Astrocyte (in vitro differentiated cells and primary cell): ENCODE measurements at regions not wholly inside any gene's neighbourhood (a gene's known extent, or its start where the extent isn't known, plus 50 kb on each side); places are given as distances from the start of the nearest gene placed in this dataset.
"Not testable (repeated sequence)": the region's sequence is repeated elsewhere in the genome, so short reads cannot be mapped to it uniquely, and the experiment has no call there.

ENCODE experiments used
- EZH2 ChIP-seq: IDR thresholded peaks from 2 replicates; pipeline ENCODE4 v1.6.1; 2012; ENCODE audit warnings: mild to moderate bottlenecking, low read length, inconsistent platforms; ENCODE audit not compliant: insufficient read depth
- TF ChIP-seq, protein P1 (sequence below): IDR thresholded peaks from 2 replicates; pipeline ENCODE4 v1.5.1; 2011; ENCODE audit warnings: low read depth, mild to moderate bottlenecking, inconsistent platforms, low read length, moderate library complexity; ENCODE audit not compliant: insufficient read depth

DNA sequence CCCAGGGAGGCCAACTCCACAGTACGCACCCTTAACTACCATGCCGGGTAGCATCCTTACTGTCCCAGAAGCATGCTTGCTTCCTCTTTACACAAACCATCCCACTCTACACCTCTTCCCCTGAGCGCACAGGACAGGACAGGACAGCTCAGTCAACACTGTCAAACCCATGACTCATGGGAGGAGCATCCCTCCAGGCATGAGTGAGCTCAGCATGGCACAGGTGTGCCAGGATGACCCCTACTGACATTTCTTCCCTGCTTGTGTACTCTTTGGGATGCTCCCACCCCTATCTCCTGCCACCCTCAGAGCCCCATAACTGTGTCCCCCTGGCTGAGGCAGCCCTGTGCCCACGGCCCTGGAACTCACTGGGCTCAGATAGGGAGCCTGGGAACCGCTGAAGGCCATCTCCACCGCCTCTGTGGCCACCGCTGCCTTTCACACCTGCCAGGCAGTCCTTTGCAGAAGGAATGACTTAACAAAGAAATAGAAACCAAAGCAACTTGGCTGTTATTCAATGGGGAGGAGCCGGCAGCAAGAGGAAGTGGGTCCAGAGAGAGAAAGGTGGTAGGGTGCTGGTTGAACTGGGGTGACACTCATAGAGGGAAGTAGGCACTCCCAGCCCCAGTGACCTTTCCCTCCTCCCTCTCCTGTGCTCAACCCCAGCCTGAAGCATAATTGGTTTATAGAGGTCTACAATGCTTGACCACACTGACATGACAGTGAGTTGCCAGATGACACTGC, 119.1 kb downstream of the CDRT15L2 start:
- TF ChIP-seq, protein P1, sequence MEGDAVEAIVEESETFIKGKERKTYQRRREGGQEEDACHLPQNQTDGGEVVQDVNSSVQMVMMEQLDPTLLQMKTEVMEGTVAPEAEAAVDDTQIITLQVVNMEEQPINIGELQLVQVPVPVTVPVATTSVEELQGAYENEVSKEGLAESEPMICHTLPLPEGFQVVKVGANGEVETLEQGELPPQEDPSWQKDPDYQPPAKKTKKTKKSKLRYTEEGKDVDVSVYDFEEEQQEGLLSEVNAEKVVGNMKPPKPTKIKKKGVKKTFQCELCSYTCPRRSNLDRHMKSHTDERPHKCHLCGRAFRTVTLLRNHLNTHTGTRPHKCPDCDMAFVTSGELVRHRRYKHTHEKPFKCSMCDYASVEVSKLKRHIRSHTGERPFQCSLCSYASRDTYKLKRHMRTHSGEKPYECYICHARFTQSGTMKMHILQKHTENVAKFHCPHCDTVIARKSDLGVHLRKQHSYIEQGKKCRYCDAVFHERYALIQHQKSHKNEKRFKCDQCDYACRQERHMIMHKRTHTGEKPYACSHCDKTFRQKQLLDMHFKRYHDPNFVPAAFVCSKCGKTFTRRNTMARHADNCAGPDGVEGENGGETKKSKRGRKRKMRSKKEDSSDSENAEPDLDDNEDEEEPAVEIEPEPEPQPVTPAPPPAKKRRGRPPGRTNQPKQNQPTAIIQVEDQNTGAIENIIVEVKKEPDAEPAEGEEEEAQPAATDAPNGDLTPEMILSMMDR: not testable (repeated sequence)
- TF ChIP-seq EZH2: not testable (repeated sequence)
